H1 (cell line): ENCODE measurements at regions not wholly inside any gene's neighbourhood (a gene's known extent, or its start where the extent isn't known, plus 50 kb on each side); places are given as distances from the start of the nearest gene placed in this dataset.

Source experiments
- CHD7 ChIP-seq: fragments of 300-600 bp; sonication (generic); IDR thresholded peaks from 2 replicates; pipeline ENCODE4 v1.7.1; 2012; ENCODE audit warnings: low read length, moderate library complexity, mild to moderate bottlenecking, inconsistent platforms; ENCODE audit not compliant: insufficient replicate concordance
- CTCF ChIP-seq, 3 experiments: IDR thresholded peaks; 1 replicate in 2 of 3; 2 replicates in 1 of 3; pipeline versions ENCODE4 v1.5.1 to v1.6.1; 2011; ENCODE audit warnings: low read length in 3 of 3, mild to moderate bottlenecking in 3 of 3, inconsistent platforms in 2 of 3, low read depth in 1 of 3, moderate library complexity in 1 of 3; ENCODE audit not compliant: insufficient read depth in 1 of 3; ENCODE audit errors: control extremely low read depth in 1 of 3
- EGR1 ChIP-seq: IDR thresholded peaks from 2 replicates; pipeline ENCODE4 v1.6.1; 2011; ENCODE audit warnings: low read depth, low read length, borderline replicate concordance
- POLR2A ChIP-seq, 2 experiments: IDR thresholded peaks; 1 replicate in 1 of 2; 2 replicates in 1 of 2; pipeline ENCODE4 v1.6.1; 2011; ENCODE audit warnings: low read depth in 2 of 2, low read length in 2 of 2, mild to moderate bottlenecking in 2 of 2; ENCODE audit errors: control extremely low read depth in 1 of 2
- SP4 ChIP-seq: IDR thresholded peaks from 2 replicates; pipeline ENCODE4 v1.6.1; 2012; ENCODE audit warnings: low read length, inconsistent platforms
- TAF1 ChIP-seq: IDR thresholded peaks from 2 replicates; pipeline ENCODE4 v1.6.1; 2011; ENCODE audit warnings: mild to moderate bottlenecking, low read depth, low read length

GRCh38 chr3:96434651-96435050, 379.7 kb upstream of the EPHA6 start:
- TF ChIP-seq CHD7 (no peak), CTCF (IDR thresholded peaks at IDR 0.05; ENCODE audit: control extremely low read depth in 1 of 3, insufficient read depth in 1 of 3, low read depth in 1 of 3, low read length in 3 of 3) (no peak), TAF1 (no peak), EGR1 (no peak), POLR2A (IDR thresholded peaks at IDR 0.05; ENCODE audit: control extremely low read depth in 1 of 2, low read depth in 2 of 2, low read length in 2 of 2) (no peak), SP4 (no peak)
